Muscle layer of colon (tissue), 2 donors: ENCODE measurements at regions not wholly inside any gene's neighbourhood (a gene's known extent, or its start where the extent isn't known, plus 50 kb on each side); places are given as distances from the start of the nearest gene placed in this dataset.

Source experiments
- H3K27ac ChIP-seq: one replicate; pipeline ENCODE4 v1.7.0; 2013; ENCODE audit warnings: low read depth, mild to moderate bottlenecking, low read length, moderate library complexity
- H3K27me3 ChIP-seq, 2 donors: one replicate each; pipeline ENCODE4 v1.7.0; 2013; ENCODE audit warnings: low read length in 2 of 2, mild to moderate bottlenecking in 2 of 2; ENCODE audit not compliant: insufficient read depth in 2 of 2, control insufficient read depth in 1 of 2
- H3K36me3 ChIP-seq: one replicate; pipeline ENCODE4 v1.7.0; 2013; ENCODE audit warnings: mild to moderate bottlenecking, low read length; ENCODE audit not compliant: insufficient read depth
- H3K4me1 ChIP-seq: one replicate; pipeline ENCODE4 v1.7.0; 2013; ENCODE audit warnings: mild to moderate bottlenecking, low read length; ENCODE audit not compliant: insufficient read depth
- H3K4me3 ChIP-seq, 2 donors: one replicate each; pipeline ENCODE4 v1.7.0; 2013; ENCODE audit warnings: low read length in 2 of 2, low read depth in 1 of 2, mild to moderate bottlenecking in 1 of 2, moderate library complexity in 1 of 2
- H3K9ac ChIP-seq: one replicate; pipeline ENCODE4 v1.7.0; 2013; ENCODE audit warnings: low read length
- H3K9me3 ChIP-seq: one replicate; pipeline ENCODE4 v1.7.0; 2013; ENCODE audit warnings: mild to moderate bottlenecking, low read length
- donor health status: abdominal sarcoma.
- donor health status: Adenocarcinoma of cecum.

GRCh38 chr6:163925839-163926238, 511.3 kb downstream of the QKI start:
- Histone ChIP-seq H3K4me3 (no peak overlapping the region), H3K36me3 (no peaks in the 10 kb centered on the region), H3K9ac (no peak overlapping the region), H3K27ac (no peak overlapping the region), H3K27me3 (no peaks in the 10 kb centered on the region), H3K4me1 (no peaks in the 10 kb centered on the region), H3K9me3 (no peaks in the 10 kb centered on the region)

GRCh38 chr6:163923658-163924411, 509.3 kb downstream of the QKI start:
- Histone ChIP-seq H3K27ac (no peak overlapping the region), H3K4me1 (no peaks in the 10 kb centered on the region), H3K9ac (no peak overlapping the region), H3K9me3 (no peaks in the 10 kb centered on the region), H3K4me3 (no peak overlapping the region), H3K36me3 (no peaks in the 10 kb centered on the region), H3K27me3 (no peaks in the 10 kb centered on the region)

GRCh38 chr6:163922562-163922961, 508.0 kb downstream of the QKI start:
- H3K27me3 ChIP-seq = no peaks in the 10 kb centered on the region
- H3K36me3 ChIP-seq = no peaks in the 10 kb centered on the region
- H3K9me3 ChIP-seq = no peaks in the 10 kb centered on the region
- no peak overlapping the region for H3K27ac ChIP-seq
- H3K4me3 ChIP-seq = no peak overlapping the region
- H3K9ac ChIP-seq = no peak overlapping the region
- H3K4me1 ChIP-seq = no peaks in the 10 kb centered on the region

GRCh38 chr6:163919652-163920051, 505.1 kb downstream of the QKI start:
- Histone ChIP-seq H3K36me3 (no peaks in the 10 kb centered on the region), H3K4me1 (no peaks in the 10 kb centered on the region), H3K9me3 (no peaks in the 10 kb centered on the region), H3K9ac (no peak overlapping the region), H3K4me3 (no peak overlapping the region), H3K27me3 (no peaks in the 10 kb centered on the region), H3K27ac (no peak overlapping the region)

GRCh38 chr6:163916315-163917081, 502.0 kb downstream of the QKI start:
- Histone ChIP-seq H3K27me3 (no peaks in the 10 kb centered on the region), H3K36me3 (no peaks in the 10 kb centered on the region), H3K9me3 (no peaks in the 10 kb centered on the region), H3K4me3 (no peak overlapping the region), H3K27ac (no peak overlapping the region), H3K9ac (no peak overlapping the region), H3K4me1 (no peaks in the 10 kb centered on the region)

GRCh38 chr6:163915131-163915530, 500.6 kb downstream of the QKI start:
- H3K27me3 ChIP-seq = no peaks in the 10 kb centered on the region

GRCh38 chr6:163913045-163913444, 498.5 kb downstream of the QKI start:
- Histone ChIP-seq H3K9me3 (no peaks in the 10 kb centered on the region), H3K4me3 (no peak overlapping the region), H3K36me3 (no peaks in the 10 kb centered on the region), H3K27ac (no peak overlapping the region), H3K4me1 (no peaks in the 10 kb centered on the region), H3K9ac (no peak overlapping the region), H3K27me3 (no peaks in the 10 kb centered on the region)

More at GRCh38 chr6:163915131-163915530, 500.6 kb downstream of the QKI start:
- Histone ChIP-seq H3K4me3 (no peak overlapping the region), H3K27ac (no peak overlapping the region), H3K9ac (no peak overlapping the region), H3K4me1 (no peaks in the 10 kb centered on the region), H3K36me3 (no peaks in the 10 kb centered on the region), H3K9me3 (no peaks in the 10 kb centered on the region)

GRCh38 chr6:163906006-163906710, 491.6 kb downstream of the QKI start:
- no peak overlapping the region for H3K27ac ChIP-seq
- no peak overlapping the region for H3K9ac ChIP-seq
- no peaks in the 10 kb centered on the region for H3K27me3 ChIP-seq
- no peaks in the 10 kb centered on the region for H3K36me3 ChIP-seq
- no peaks in the 10 kb centered on the region for H3K4me1 ChIP-seq
- no peak overlapping the region for H3K4me3 ChIP-seq
- H3K9me3 ChIP-seq = no peaks in the 10 kb centered on the region

GRCh38 chr6:163904186-163904585, 489.7 kb downstream of the QKI start:
- Histone ChIP-seq H3K36me3 (no peaks in the 10 kb centered on the region), H3K9ac (no peak overlapping the region), H3K4me3 (no peak overlapping the region), H3K9me3 (no peaks in the 10 kb centered on the region), H3K4me1 (no peaks in the 10 kb centered on the region), H3K27me3 (no peaks in the 10 kb centered on the region), H3K27ac (no peak overlapping the region)

GRCh38 chr6:163903541-163903940, 489.0 kb downstream of the QKI start:
- H3K4me1 ChIP-seq = no peaks in the 10 kb centered on the region
- H3K27me3 ChIP-seq = no peaks in the 10 kb centered on the region
- H3K9me3 ChIP-seq = no peaks in the 10 kb centered on the region
- no peak overlapping the region for H3K27ac ChIP-seq
- no peak overlapping the region for H3K4me3 ChIP-seq
- H3K36me3 ChIP-seq = no peaks in the 10 kb centered on the region
- H3K9ac ChIP-seq = no peak overlapping the region

- no peak overlapping the region for H3K27ac ChIP-seq
- no peak overlapping the region for H3K4me3 ChIP-seq
- H3K9ac ChIP-seq = no peak overlapping the region
- no peaks in the 10 kb centered on the region for H3K4me1 ChIP-seq
- no peaks in the 10 kb centered on the region for H3K36me3 ChIP-seq
- H3K9me3 ChIP-seq = no peaks in the 10 kb centered on the region
- H3K27me3 ChIP-seq = no peaks in the 10 kb centered on the region
Observed at GRCh38 chr6:163902993-163903392, 488.5 kb downstream of the QKI start.
